Stomach (tissue), 4 donors: ENCODE measurements at regions not wholly inside any gene's neighbourhood (a gene's known extent, or its start where the extent isn't known, plus 50 kb on each side); places are given as distances from the start of the nearest gene placed in this dataset.

Experiments used
- EP300 ChIP-seq: sonication (generic); formaldehyde crosslinking; IDR thresholded peaks from one replicate; pipeline ENCODE4 v1.6.1; 2017; ENCODE audit warnings: antibody characterized with exemption
- POLR2A ChIP-seq, 4 donors: fragments of 450-650 bp; IDR thresholded peaks; one replicate each; pipeline ENCODE4 v1.6.1; 2016; ENCODE audit warnings: antibody characterized with exemption in 4 of 4, control low read depth in 2 of 4, mild to moderate bottlenecking in 1 of 4, moderate library complexity in 1 of 4
- POLR2AphosphoS5 ChIP-seq, 3 donors: sonication (generic); formaldehyde crosslinking; IDR thresholded peaks; one replicate each; pipeline ENCODE4 v1.6.1; 2016; ENCODE audit warnings: antibody characterized with exemption in 3 of 3
- TF ChIP-seq, protein P1 (sequence below), 7 experiments: fragments of 450-650 bp in 4 of 7; fragments of 200-600 bp in 3 of 7; sonication (generic) in 3 of 7; IDR thresholded peaks; one replicate each; pipeline ENCODE4 v1.5.1; 2016 to 2019; ENCODE audit warnings: antibody characterized with exemption in 7 of 7, control low read depth in 2 of 7, mild to moderate bottlenecking in 1 of 7

DNA sequence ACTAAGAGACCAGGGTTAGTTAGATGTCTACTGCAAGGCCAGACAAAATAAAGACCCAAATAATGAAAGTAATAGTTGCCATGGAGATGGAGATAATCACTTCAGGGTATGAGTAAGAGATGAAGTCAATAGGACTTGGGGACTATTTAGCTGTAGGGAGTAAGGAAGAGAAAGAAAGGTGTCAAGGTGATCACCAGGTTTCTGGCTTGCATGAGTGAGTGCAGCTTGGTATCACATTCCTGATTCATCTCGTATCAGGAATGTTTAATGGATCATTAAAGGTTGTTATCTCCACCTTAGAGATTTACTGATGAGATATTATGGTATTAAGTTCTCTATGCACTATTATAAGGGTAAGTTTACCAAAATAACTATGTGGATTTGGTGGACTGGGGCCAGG is 357.4 kb upstream of the ATP11B start:
- no peak for TF ChIP-seq POLR2AphosphoS5 (IDR thresholded peaks at IDR 0.05)
- TF ChIP-seq, protein P1, sequence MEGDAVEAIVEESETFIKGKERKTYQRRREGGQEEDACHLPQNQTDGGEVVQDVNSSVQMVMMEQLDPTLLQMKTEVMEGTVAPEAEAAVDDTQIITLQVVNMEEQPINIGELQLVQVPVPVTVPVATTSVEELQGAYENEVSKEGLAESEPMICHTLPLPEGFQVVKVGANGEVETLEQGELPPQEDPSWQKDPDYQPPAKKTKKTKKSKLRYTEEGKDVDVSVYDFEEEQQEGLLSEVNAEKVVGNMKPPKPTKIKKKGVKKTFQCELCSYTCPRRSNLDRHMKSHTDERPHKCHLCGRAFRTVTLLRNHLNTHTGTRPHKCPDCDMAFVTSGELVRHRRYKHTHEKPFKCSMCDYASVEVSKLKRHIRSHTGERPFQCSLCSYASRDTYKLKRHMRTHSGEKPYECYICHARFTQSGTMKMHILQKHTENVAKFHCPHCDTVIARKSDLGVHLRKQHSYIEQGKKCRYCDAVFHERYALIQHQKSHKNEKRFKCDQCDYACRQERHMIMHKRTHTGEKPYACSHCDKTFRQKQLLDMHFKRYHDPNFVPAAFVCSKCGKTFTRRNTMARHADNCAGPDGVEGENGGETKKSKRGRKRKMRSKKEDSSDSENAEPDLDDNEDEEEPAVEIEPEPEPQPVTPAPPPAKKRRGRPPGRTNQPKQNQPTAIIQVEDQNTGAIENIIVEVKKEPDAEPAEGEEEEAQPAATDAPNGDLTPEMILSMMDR (IDR thresholded peaks at IDR 0.05) = no peak
- no peak for TF ChIP-seq POLR2A (IDR thresholded peaks at IDR 0.05)
- TF ChIP-seq EP300 = no peak
